NT2/D1 (cell line): ENCODE measurements at regions not wholly inside any gene's neighbourhood (a gene's known extent, or its start where the extent isn't known, plus 50 kb on each side); places are given as distances from the start of the nearest gene placed in this dataset.

Experiments used
- DNase-seq: peaks from one replicate; pipeline ENCODE4 v3.0.0-alpha.2; 2011; ENCODE audit warnings: low read depth, low spot score
- H3K27me3 ChIP-seq: 2 replicates; pipeline ENCODE4 v1.6.0; 2011; ENCODE audit warnings: mild to moderate bottlenecking; ENCODE audit not compliant: insufficient read length, insufficient read depth
- H3K36me3 ChIP-seq: 2 replicates; pipeline ENCODE4 v1.6.1; 2011; ENCODE audit warnings: mild to moderate bottlenecking, low read length, mixed read lengths; ENCODE audit not compliant: insufficient read depth, insufficient read length
- H3K4me1 ChIP-seq: 2 replicates; pipeline ENCODE4 v1.5.1; 2011; ENCODE audit not compliant: insufficient read depth, insufficient read length
- H3K4me3 ChIP-seq: 2 replicates; pipeline ENCODE4 v1.5.1; 2011; ENCODE audit warnings: low read depth; ENCODE audit not compliant: insufficient read length
- H3K9ac ChIP-seq: 2 replicates; pipeline ENCODE4 v1.6.0; 2011; ENCODE audit warnings: low read depth; ENCODE audit not compliant: insufficient read length
- H3K9me3 ChIP-seq: 2 replicates; pipeline ENCODE4 v1.5.1; 2011; ENCODE audit warnings: mild to moderate bottlenecking, low read length; ENCODE audit not compliant: insufficient read depth
- SUZ12 ChIP-seq: IDR thresholded peaks from 2 replicates; pipeline ENCODE4 v1.6.1; 2011; ENCODE audit not compliant: insufficient read length, insufficient read depth; ENCODE audit errors: extremely low read depth
- YY1 ChIP-seq: IDR thresholded peaks from 2 replicates; pipeline ENCODE4 v1.6.1; 2011; ENCODE audit not compliant: insufficient read length, insufficient read depth
- ZNF274 ChIP-seq: IDR thresholded peaks from 2 replicates; pipeline ENCODE4 v1.6.1; 2011; ENCODE audit warnings: mild to moderate bottlenecking, low read depth, low read length

- DNase-seq = no peak
- no peak for TF ChIP-seq YY1
- TF ChIP-seq SUZ12 = no peak
- no peak for TF ChIP-seq ZNF274
- Histone ChIP-seq H3K9me3 (peaks cover 10% of the 10 kb centered on the region), H3K4me3 (no peak overlapping the region), H3K9ac (no peak overlapping the region), H3K36me3 (no peaks in the 10 kb centered on the region), H3K4me1 (no peaks in the 10 kb centered on the region), H3K27me3 (no peaks in the 10 kb centered on the region)
These were observed 261.5 kb upstream of the KCNMB2 start for GRCh38 chr3:178274711-178275110.

- Histone ChIP-seq H3K4me1 (no peaks in the 10 kb centered on the region), H3K36me3 (no peaks in the 10 kb centered on the region), H3K9me3 (peaks cover 16% of the 10 kb centered on the region), H3K9ac (no peak overlapping the region), H3K27me3 (no peaks in the 10 kb centered on the region), H3K4me3 (no peak overlapping the region)
- no peak for DNase-seq
- TF ChIP-seq ZNF274 (no peak), YY1 (no peak), SUZ12 (no peak)
These were observed 260.9 kb upstream of the KCNMB2 start for GRCh38 chr3:178275311-178275710.

GRCh38 chr3:178275793-178276192 is 260.4 kb upstream of the KCNMB2 start:
- Histone ChIP-seq H3K9me3 (peaks cover 20% of the 10 kb centered on the region), H3K9ac (no peak overlapping the region), H3K4me1 (no peaks in the 10 kb centered on the region), H3K4me3 (no peak overlapping the region), H3K36me3 (no peaks in the 10 kb centered on the region), H3K27me3 (no peaks in the 10 kb centered on the region)
- no peak for TF ChIP-seq ZNF274
- TF ChIP-seq YY1 = no peak
- TF ChIP-seq SUZ12 = no peak
- no peak for DNase-seq

GRCh38 chr3:178277605-178278004 is 258.6 kb upstream of the KCNMB2 start:
- DNase-seq = no peak
- TF ChIP-seq SUZ12 (no peak), ZNF274 (no peak), YY1 (no peak)
- no peak overlapping the region for H3K4me3 ChIP-seq
- peaks cover 20% of the 10 kb centered on the region for H3K9me3 ChIP-seq
- H3K9ac ChIP-seq = no peak overlapping the region
- no peaks in the 10 kb centered on the region for H3K36me3 ChIP-seq
- H3K4me1 ChIP-seq = no peaks in the 10 kb centered on the region
- no peaks in the 10 kb centered on the region for H3K27me3 ChIP-seq

- Histone ChIP-seq H3K27me3 (no peaks in the 10 kb centered on the region), H3K36me3 (no peaks in the 10 kb centered on the region), H3K9me3 (peaks cover 12% of the 10 kb centered on the region), H3K4me3 (no peak overlapping the region), H3K9ac (no peak overlapping the region), H3K4me1 (no peaks in the 10 kb centered on the region)
- TF ChIP-seq SUZ12 (no peak), YY1 (no peak), ZNF274 (no peak)
- DNase-seq = no peak
These were observed 252.7 kb upstream of the KCNMB2 start for GRCh38 chr3:178283561-178283960.

- Histone ChIP-seq H3K27me3 (no peaks in the 10 kb centered on the region), H3K4me3 (no peak overlapping the region), H3K9ac (no peak overlapping the region), H3K9me3 (peaks cover 12% of the 10 kb centered on the region; the same call in 1 of the 2 replicates), H3K4me1 (no peaks in the 10 kb centered on the region), H3K36me3 (no peaks in the 10 kb centered on the region)
- DNase-seq = no peak
- TF ChIP-seq YY1 (no peak), SUZ12 (no peak), ZNF274 (no peak)
These were observed 252.1 kb upstream of the KCNMB2 start for GRCh38 chr3:178284181-178284580.

- Histone ChIP-seq H3K9me3 (no peaks in the 10 kb centered on the region), H3K36me3 (no peaks in the 10 kb centered on the region)
- TF ChIP-seq SUZ12 = no peak
These were observed 248.2 kb upstream of the KCNMB2 start for GRCh38 chr3:178288074-178288473.

More at GRCh38 chr3:178288074-178288473, 248.2 kb upstream of the KCNMB2 start:
- DNase-seq = no peak
- Histone ChIP-seq H3K4me3 (no peak overlapping the region), H3K4me1 (no peaks in the 10 kb centered on the region), H3K27me3 (no peaks in the 10 kb centered on the region), H3K9ac (no peak overlapping the region)
